Neutrophil (primary cell): ENCODE measurements at regions not wholly inside any gene's neighbourhood (a gene's known extent, or its start where the extent isn't known, plus 50 kb on each side); places are given as distances from the start of the nearest gene placed in this dataset.
"Not testable (repeated sequence)": the region's sequence is repeated elsewhere in the genome, so short reads cannot be mapped to it uniquely, and the experiment has no call there.

Source experiments
- H3K27ac ChIP-seq: fragments of 200-600 bp; sonication (generic); 2 replicates; pipeline ENCODE4 v1.5.1; 2016; ENCODE audit warnings: mild to moderate bottlenecking, moderate library complexity
- H3K27me3 ChIP-seq: fragments of 200-600 bp; sonication (generic); 2 replicates; pipeline ENCODE4 v1.6.0; 2016; ENCODE audit warnings: mild to moderate bottlenecking
- H3K36me3 ChIP-seq: fragments of 200-600 bp; sonication (generic); 2 replicates; pipeline ENCODE4 v1.5.1; 2017
- H3K4me1 ChIP-seq, 2 experiments: fragments of 200-600 bp in 1 of 2; sonication (generic) in 1 of 2; 1 replicate in 1 of 2; 2 replicates in 1 of 2; pipeline versions ENCODE4 v1.5.1 to v1.6.1; 2013 to 2016; ENCODE audit warnings: low read depth in 1 of 2, low read length in 1 of 2, mild to moderate bottlenecking in 1 of 2, moderate library complexity in 1 of 2; ENCODE audit not compliant: control insufficient read depth in 1 of 2, insufficient read depth in 1 of 2
- H3K4me3 ChIP-seq, 2 experiments: fragments of 200-600 bp in 1 of 2; sonication (generic) in 1 of 2; 1 replicate in 1 of 2; 2 replicates in 1 of 2; pipeline ENCODE4 v1.5.1; 2013 to 2016; ENCODE audit warnings: low read depth in 1 of 2, low read length in 1 of 2, mild to moderate bottlenecking in 1 of 2, moderate library complexity in 1 of 2
- H3K9me3 ChIP-seq: fragments of 200-600 bp; sonication (generic); 2 replicates; pipeline ENCODE4 v1.5.1; 2016
- TF ChIP-seq, protein P1 (sequence below): fragments of 200-600 bp; sonication (generic); IDR thresholded peaks from 2 replicates; pipeline ENCODE4 v1.5.1; 2016; ENCODE audit warnings: antibody characterized with exemption

DNA sequence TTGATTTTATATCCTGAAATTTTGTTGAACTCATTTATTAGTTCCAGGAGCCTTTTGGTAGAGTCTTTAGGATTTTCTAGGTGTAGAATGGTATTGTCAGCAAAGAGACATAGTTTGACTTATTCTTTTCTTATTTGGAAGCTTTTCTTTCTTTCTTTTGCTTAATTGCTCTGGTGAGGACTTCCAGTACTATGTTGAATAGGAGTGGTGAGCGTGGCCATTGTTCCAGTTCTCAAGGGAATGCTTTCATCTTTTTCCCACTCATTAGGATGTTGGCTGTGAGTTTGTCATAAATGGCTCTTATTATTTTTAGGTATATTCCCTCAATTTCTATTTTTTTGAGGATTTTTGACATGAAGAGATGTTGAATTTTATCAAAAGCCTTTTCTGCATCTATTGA, 182.2 kb upstream of the SPRY2 start:
- no peak overlapping the region for H3K27ac ChIP-seq
- TF ChIP-seq, protein P1, sequence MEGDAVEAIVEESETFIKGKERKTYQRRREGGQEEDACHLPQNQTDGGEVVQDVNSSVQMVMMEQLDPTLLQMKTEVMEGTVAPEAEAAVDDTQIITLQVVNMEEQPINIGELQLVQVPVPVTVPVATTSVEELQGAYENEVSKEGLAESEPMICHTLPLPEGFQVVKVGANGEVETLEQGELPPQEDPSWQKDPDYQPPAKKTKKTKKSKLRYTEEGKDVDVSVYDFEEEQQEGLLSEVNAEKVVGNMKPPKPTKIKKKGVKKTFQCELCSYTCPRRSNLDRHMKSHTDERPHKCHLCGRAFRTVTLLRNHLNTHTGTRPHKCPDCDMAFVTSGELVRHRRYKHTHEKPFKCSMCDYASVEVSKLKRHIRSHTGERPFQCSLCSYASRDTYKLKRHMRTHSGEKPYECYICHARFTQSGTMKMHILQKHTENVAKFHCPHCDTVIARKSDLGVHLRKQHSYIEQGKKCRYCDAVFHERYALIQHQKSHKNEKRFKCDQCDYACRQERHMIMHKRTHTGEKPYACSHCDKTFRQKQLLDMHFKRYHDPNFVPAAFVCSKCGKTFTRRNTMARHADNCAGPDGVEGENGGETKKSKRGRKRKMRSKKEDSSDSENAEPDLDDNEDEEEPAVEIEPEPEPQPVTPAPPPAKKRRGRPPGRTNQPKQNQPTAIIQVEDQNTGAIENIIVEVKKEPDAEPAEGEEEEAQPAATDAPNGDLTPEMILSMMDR, result no peak
- no peaks in the 10 kb centered on the region for H3K27me3 ChIP-seq
- no peaks in the 10 kb centered on the region for H3K9me3 ChIP-seq
- no peaks in the 10 kb centered on the region for H3K4me1 ChIP-seq
- H3K4me3 ChIP-seq, result no peak overlapping the region
- no peaks in the 10 kb centered on the region for H3K36me3 ChIP-seq

DNA sequence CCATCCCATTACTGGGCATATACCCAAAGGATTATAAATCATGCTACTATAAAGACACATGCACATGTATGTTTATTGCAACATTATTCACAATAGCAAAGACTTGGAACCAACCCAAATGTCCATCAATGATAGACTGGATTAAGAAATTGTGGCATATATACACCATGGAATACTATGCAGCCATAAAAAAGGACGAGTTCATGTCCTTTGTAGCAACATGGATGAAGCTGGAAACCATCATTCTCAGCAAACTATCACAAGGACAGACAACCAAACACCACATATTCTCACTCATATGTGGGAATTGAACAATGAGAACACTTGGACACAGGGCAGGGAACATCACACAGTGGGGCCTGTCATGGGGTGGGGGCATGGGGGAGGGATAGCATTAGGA, 181.5 kb upstream of the SPRY2 start:
- not testable (repeated sequence) for H3K9me3 ChIP-seq, H3K27me3 ChIP-seq, H3K4me1 ChIP-seq, H3K27ac ChIP-seq, H3K4me3 ChIP-seq, H3K36me3 ChIP-seq

GRCh38 chr13:80516818-80517348, 176.0 kb upstream of the SPRY2 start:
- Histone ChIP-seq H3K9me3 (no peaks in the 10 kb centered on the region), H3K4me1 (no peaks in the 10 kb centered on the region), H3K27ac (no peak overlapping the region), H3K27me3 (no peaks in the 10 kb centered on the region), H3K36me3 (no peaks in the 10 kb centered on the region), H3K4me3 (no peak overlapping the region)
- TF ChIP-seq, protein P1, result no peak

DNA sequence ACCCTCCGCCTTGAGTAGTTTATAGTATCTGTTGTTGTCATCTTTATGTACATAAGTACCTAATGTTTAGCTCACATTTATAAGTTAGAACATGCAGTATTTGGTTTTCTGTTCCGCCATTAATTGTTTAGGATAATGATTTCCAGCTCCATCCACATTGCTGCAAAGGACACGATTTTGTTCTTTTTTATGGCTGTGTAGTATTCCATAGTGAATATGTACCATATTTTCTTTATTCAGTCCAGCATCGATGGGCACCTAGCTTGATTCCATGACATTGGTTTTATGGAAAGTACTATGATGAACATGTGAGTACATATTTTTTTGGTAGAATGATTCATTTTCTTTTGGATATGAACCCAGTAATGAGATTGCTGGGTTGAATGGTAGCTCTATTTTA, 174.4 kb upstream of the SPRY2 start:
- Histone ChIP-seq H3K27me3 (no peaks in the 10 kb centered on the region), H3K27ac (no peak overlapping the region), H3K4me3 (no peak overlapping the region), H3K36me3 (no peaks in the 10 kb centered on the region), H3K9me3 (no peaks in the 10 kb centered on the region), H3K4me1 (no peaks in the 10 kb centered on the region)
- TF ChIP-seq, protein P1, result no peak

DNA sequence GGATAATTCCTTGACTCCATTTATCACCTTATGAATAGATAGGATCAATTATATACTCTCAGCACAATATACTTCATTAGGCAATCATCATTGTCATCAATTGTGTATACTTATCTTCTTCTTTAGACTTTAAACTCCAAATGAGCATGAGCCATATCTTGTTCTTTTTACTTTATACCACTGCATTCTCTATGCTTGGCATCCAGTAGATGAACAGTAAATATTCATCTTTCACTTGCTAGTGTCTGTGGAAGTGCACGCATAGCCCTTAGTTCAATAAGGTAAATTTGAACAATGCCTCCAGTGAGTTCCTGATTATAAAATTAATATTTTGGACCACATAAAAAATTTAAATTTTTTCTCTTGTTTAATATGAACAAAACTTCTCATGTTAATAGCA, 172.3 kb upstream of the SPRY2 start:
- Histone ChIP-seq H3K9me3 (no peaks in the 10 kb centered on the region), H3K27me3 (no peaks in the 10 kb centered on the region), H3K4me3 (no peak overlapping the region), H3K4me1 (no peaks in the 10 kb centered on the region), H3K36me3 (no peaks in the 10 kb centered on the region), H3K27ac (no peak overlapping the region)
- TF ChIP-seq, protein P1, result no peak

DNA sequence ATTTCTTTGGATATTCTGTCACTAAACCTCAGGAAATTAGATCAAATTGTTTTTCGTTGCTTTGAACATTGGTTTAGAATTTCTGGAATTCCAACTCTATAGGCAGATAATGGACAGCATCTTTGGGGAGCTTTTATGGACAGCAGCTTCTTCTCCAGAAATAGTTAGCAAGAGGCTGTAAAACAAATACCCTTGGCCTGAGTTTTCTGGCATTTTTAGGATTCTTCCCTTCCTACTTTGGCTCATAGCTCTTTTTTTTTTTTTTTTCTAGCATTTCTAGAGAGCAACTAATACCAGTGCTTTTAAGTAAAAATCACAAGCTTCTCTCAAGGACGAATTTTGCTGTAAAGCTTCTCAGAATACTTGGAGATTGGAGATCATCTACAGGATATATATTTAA, 169.8 kb upstream of the SPRY2 start:
- H3K27me3 ChIP-seq, result no peaks in the 10 kb centered on the region
- no peaks in the 10 kb centered on the region for H3K9me3 ChIP-seq
- no peak overlapping the region for H3K4me3 ChIP-seq
- no peaks in the 10 kb centered on the region for H3K36me3 ChIP-seq
- no peaks in the 10 kb centered on the region for H3K4me1 ChIP-seq
- no peak overlapping the region for H3K27ac ChIP-seq
- TF ChIP-seq, protein P1, result no peak
